ENCODE measurements at regions not wholly inside any gene's neighbourhood (a gene's known extent, or its start where the extent isn't known, plus 50 kb on each side); places are given as distances from the start of the nearest gene placed in this dataset.
"Not testable (repeated sequence)": the region's sequence is repeated elsewhere in the genome, so short reads cannot be mapped to it uniquely, and the experiment has no call there.

- no peak for DNase-seq (ENCODE audit: low read depth, low spot score)
These were observed 184.3 kb downstream of the IGLL1 start for GRCh38 chr22:23395530-23396361.

- DNase-seq (ENCODE audit: low read depth, low spot score) = no peak
These were observed 185.4 kb downstream of the IGLL1 start for GRCh38 chr22:23394525-23395326.

DNA sequence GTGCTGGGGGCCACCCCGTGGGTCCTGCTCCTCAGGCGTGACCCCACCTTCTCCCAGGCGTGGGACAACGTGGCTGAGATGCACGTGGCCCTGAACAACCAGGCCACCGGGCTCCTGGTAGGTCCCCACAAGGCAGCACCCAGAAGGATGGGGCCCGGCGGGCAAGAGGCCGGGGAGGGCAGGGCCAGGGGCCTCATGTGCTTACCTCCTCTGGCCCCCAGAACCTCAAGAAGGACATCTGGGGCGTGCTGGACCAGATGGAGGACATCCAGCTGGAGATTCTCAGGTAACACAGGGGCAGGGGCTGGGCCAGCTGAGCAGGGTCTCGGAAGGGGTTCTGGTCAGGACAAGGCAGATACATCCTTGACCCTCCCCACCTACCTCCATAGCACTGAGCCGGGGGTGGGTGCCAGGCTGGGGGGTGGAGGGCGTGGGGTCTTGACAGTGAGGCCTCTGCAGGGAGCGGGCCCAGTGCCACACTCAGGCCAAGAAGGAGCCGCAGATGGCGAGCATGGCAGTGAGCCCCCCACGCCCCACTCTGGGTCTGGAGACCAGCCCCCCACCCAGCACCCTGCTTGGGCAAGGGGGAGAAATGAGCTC is 186.3 kb downstream of the IGLL1 start:
- no peak for DNase-seq (ENCODE audit: low read depth, low spot score)

DNA sequence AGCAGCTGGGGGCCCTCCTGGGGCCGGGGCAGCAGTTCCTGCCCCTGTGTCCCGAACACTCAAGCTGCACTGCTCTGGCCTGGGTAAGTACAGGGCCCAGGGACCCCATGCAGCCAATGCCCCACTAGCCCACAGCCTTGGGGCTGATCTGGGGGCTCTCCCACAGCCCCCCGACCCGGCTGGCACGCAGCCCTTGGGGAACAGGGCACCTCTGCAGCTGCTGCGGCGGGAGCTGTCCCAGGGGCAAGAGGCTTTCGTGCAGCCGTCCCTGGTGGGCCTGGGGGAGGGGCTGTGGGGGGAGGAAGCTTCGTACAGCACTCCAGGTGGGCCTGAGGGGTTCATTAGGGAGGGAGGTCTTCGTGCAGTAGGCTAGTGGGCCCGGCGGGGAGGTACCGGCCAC is 186.9 kb downstream of the IGLL1 start:
- not testable (repeated sequence) for DNase-seq (ENCODE audit: low read depth, low spot score)

- no peak for DNase-seq (ENCODE audit: low read depth, low spot score)
These were observed 187.5 kb downstream of the IGLL1 start for GRCh38 chr22:23392420-23393121.

DNA sequence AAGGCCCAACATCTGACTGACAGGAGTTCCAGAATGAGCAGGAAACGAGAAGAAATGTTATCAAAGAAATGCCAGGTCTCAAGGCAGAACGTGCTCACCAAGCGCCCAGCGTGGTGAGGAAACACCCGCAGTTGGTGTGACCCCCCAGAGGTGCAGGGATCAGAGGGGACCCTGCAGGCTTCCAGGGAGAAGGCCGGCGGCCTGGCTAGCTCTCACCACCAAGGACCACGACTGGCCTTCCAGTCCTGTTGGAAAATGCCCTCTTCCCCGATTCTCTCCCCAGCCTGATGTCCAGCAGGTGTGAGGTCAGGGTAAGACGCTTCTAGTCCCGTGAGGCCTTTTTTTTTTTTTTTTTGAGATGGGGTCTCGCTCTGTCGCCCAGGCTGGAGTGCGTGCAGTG is 189.1 kb downstream of the IGLL1 start:
- DNase-seq (ENCODE audit: low read depth, low spot score) = no peak

DNA sequence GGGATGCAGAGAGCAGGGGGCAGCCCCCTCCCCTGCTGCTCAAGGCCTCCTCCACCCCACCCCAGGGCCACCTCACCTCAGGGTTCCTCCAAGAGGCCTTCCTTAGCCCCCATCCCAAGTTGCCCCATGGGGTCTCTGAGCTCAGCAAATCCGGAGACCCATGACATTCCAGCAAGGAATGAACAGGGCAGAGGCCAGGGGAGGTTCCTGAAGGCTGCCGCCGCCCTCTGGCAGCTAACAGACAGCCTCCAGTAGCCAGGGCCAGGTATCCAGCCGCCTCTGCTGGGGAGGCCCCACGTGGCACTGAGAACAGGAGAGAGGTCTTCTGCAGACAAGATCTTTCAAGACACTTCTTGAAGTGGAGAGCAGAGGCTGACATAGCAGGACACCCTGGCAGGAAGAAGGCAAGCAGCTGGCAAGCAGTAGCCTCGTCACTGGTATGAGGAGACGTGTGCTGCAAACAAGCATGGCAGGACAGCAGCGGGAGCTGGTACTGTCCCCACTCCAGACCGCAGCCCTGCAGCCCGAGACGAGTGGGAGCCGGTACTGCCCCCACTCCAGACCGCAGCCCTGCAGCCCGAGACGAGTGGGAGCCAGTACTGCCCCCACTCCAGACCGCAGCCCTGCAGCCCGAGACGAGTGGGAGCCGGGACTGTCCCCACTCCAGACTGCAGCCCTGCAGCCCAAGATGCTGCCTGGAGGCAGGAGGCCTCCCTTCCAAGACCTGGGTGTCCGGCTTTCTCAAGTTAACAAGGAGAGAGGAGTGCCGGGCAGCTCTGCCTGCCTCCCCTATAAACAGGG is 190.6 kb downstream of the IGLL1 start:
- DNase-seq (ENCODE audit: low read depth, low spot score) = peak; percentile 66

DNA sequence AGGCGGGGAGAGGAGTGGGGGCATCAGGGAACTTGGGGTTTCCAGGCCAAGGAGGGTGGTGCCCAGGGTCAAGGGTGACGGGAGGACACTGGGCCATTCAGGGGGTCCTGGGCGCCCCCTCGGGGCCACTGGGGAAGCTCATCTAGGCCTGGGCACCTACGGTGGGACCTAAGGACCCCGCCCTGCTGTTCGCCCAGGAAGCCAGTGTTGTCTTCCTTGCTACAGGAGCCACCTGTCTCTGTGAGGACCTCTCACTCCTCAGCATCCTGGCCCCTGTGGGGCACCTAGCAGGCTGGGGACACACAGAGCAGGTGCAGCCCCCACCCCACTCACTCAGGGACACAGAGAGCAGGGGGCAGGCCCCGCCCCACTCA is 191.6 kb downstream of the IGLL1 start:
- DNase-seq (ENCODE audit: low read depth, low spot score) = no peak

DNA sequence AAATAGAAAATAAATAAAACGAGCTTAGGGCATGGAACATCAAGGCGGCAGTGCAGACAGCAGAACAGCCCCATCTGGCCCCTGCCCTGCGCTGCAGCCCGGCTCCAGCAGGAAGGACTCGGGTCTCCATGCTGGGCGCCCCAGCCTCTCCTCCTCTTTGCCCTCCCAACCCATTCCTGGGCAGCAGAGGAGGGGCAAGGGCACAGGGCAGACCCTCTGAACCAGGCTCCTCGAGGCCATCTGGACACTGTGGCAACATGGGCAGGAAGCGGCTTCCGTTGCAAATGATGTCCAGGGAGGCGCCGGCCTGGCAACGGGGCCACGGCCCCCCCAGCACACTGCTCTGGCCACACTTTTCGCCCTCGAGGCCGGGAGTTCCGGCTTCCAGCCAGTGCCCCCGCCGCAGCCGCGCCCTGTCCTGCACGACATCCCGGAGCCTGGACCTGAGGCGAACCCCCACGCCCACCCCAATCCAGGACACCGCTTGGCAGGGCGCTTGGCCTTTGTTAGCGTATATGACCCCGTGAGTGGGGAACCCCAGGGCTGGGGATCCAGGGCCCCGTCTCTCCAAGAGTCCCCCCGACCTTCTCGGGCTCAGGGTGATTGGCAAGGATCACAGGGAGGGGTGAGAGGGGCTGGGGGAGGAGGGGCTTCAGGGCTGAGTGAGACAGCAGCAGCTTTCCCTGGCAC is 192.1 kb downstream of the IGLL1 start:
- no peak for DNase-seq (ENCODE audit: low read depth, low spot score)

- no peak for DNase-seq (ENCODE audit: low read depth, low spot score)
These were observed 193.1 kb downstream of the IGLL1 start for GRCh38 chr22:23386822-23387580.

GRCh38 chr22:23385678-23386631 is 194.1 kb downstream of the IGLL1 start:
- DNase-seq (ENCODE audit: low read depth, low spot score) = peak; percentile 96

DNA sequence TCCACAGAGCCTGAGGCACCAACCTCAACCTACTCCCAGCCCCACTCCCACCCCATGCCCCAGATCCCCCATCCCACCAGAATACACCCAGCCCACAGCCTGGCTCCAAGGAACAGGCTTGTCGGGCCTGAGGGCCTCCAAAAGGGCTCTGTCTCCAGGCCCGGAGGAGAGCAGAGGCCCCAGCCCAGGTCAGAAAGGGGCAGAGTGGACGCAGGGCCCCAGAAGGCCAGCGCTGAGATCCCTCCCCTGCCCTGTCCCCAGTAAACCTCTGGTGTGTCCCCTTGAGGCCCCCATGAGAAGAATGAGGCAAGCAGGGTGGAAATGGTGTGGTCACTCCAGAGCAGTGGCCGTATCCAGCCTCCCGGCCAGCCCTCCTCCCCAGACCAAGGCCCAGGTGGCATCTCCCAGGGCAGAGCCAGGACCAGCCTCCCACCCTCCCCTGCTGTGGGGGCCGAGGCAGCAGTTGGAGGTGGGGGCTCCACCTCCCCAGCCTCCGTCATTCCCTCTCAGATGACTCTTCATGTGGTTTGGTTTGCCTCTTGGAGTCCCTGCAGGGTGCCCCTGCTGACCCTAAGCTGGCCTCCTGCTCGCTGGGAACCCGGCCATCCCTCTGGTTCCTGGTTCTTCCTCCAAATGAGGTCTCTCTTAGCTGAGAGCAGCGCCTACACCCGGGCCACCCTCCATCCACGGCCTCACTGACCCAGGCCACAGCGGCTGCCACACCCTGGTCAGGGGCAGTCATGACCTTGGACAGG is 195.0 kb downstream of the IGLL1 start:
- no peak for DNase-seq (ENCODE audit: low read depth, low spot score)

DNA sequence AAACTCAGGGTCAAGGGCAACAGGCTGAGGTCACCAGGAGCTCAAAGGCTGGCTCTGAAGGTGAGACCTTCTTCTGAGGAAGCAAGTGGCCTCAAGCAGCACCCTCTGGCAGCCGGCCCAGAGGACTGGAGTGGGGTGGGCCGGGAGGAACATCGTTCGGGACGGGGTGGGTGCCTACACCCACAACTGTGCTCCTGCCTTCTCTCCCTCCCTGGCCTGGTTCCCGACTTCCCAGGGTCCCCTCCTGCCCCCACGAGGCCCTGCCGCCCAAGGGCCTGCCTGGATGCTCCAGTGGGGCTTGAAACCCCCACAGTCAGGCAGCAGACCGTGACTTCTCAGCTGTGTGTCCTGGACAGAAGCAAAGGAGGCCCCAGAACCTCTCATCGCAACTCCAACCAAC is 195.7 kb downstream of the IGLL1 start:
- DNase-seq (ENCODE audit: low read depth, low spot score) = no peak

DNA sequence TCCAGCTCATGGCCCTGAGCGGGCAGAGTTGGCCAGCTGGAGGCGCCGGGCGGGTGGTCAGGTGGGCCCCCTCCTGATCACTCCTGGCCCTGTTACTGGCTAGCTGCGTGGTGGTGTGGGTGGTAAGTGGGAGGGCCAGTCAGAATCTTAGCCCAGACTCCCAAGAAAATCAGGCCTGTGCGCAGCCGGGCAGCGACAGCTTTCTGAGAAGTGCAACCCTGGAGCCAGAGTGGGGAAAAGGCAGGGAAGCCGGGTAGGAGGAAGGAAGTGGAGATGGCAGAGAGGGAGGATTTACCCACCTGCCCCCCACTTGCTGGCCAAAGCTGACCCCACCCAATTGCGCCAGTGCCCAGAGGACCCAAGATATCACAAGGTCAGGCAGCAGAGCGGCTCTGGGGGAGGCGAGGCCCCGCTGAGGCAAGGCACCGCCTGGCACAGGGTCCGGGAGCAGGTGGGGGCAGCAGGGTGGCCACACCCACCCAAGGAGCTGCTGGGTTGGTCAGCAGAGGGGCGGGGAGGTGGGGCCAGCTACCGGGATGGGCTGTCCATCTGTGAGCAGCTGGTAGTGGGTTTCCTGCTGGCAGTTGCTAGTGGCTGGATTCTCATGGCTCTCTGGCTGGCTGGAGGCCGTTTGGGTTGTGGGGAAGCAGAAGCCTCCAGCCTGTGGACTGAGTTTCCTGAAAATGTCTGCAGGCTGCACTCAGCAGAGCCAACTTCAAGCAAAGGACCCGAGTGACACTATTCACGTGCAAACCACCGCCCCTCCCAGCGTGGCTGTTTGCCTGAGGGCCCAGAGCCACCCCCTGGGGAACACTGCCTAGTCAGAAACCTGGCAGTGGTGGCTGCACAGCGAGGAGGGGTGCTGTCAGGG is 196.4 kb downstream of the IGLL1 start:
- DNase-seq (ENCODE audit: low read depth, low spot score) = peak; percentile 72

- DNase-seq (ENCODE audit: low read depth, low spot score) = no peak
These were observed 197.5 kb downstream of the IGLL1 start for GRCh38 chr22:23382428-23383218.

All from ELF-1 (cell line).